K562 (cell line): ENCODE measurements at regions not wholly inside any gene's neighbourhood (a gene's known extent, or its start where the extent isn't known, plus 50 kb on each side); places are given as distances from the start of the nearest gene placed in this dataset.

Experiments used
- ATAC-seq: fragments of 200-7000 bp; cut with Tn5 transposase; 3 replicates; pipeline ENCODE4 v1.9.1; 2020; ENCODE audit warnings: moderate library complexity
- BruUV-seq: library from RNA; stranded (reverse); fragments of 400-500 nt; replicated peaks from 2 replicates; lab custom pipeline; 2021; lab: Mats Ljungman, UMichigan
- CTCF ChIA-PET: fragments of 300-600 bp; formaldehyde crosslinking; extraction: SDS; loops from one replicate; lab custom pipeline; 2021; ENCODE audit warnings: low intra/inter-chr PET ratio; lab: Yijun Ruan, JAX
- POLR2A ChIA-PET: fragments of 300-600, 350-650 bp; sonication (Branson Sonifier 250); formaldehyde crosslinking; extraction: SDS; loops from one replicate; lab custom pipeline; 2021; ENCODE audit warnings: antibody characterized with exemption, inconsistent platforms; lab: Yijun Ruan, JAX
- DNase-seq, 4 experiments: peaks; one replicate each; pipeline versions ENCODE4 v3.0.0 to v3.0.0-alpha.2; 2011 to 2018; ENCODE audit warnings: low spot score in 3 of 4, mixed read lengths in 3 of 4; ENCODE audit errors: extremely low read depth in 1 of 4
- FAIRE-seq: peaks from 2 replicates; lab custom pipeline; 2011; peaks lifted over from hg19 to GRCh38; lab: Jason Lieb, UNC
- H2AFZ ChIP-seq: 2 replicates; pipeline ENCODE4 v1.6.0; 2011; ENCODE audit warnings: low read depth, low read length, control low read depth, inconsistent platforms
- H3K27ac ChIP-seq: fragments of 200-600 bp; 3 replicates; pipeline ENCODE4 v1.8.0; 2011; ENCODE audit warnings: low read depth, mild to moderate bottlenecking, control low read depth, inconsistent platforms, low read length, moderate library complexity, mixed read lengths; ENCODE audit errors: extremely low read depth
- H3K27me3 ChIP-seq, 2 experiments: fragments of 300-600 bp in 1 of 2; 2 replicates in 1 of 2; 3 replicates in 1 of 2; pipeline versions ENCODE4 v1.6.0 to v1.8.0; 2011; ENCODE audit warnings: inconsistent platforms in 2 of 2, low read length in 2 of 2, mild to moderate bottlenecking in 1 of 2, mixed read lengths in 1 of 2, moderate library complexity in 1 of 2; ENCODE audit not compliant: control insufficient read depth in 2 of 2, insufficient read depth in 2 of 2
- H3K36me3 ChIP-seq: fragments of 300-600 bp; 3 replicates; pipeline ENCODE4 v1.8.0; 2011; ENCODE audit warnings: mild to moderate bottlenecking, low read length, inconsistent platforms; ENCODE audit not compliant: control insufficient read depth, insufficient read depth
- H3K4me1 ChIP-seq, 2 experiments: fragments of 200-600 bp in 1 of 2; replicated peaks in 1 of 2; 2 replicates in 1 of 2; 3 replicates in 1 of 2; pipeline versions ENCODE4 v1.5.1 to v1.8.0; 2011; ENCODE audit warnings: inconsistent platforms in 2 of 2, low read length in 2 of 2, mild to moderate bottlenecking in 1 of 2, mixed read lengths in 1 of 2, moderate library complexity in 1 of 2; ENCODE audit not compliant: control insufficient read depth in 2 of 2, insufficient read depth in 2 of 2
- H3K4me2 ChIP-seq: 2 replicates; pipeline ENCODE4 v1.6.1; 2011; ENCODE audit warnings: low read length, control low read depth, inconsistent platforms, mixed read lengths; ENCODE audit not compliant: insufficient read depth
- H3K4me3 ChIP-seq: fragments of 200-600 bp; sonication (generic), shearing (Covaris generic); 2 replicates; pipeline ENCODE4 v1.5.1; 2016; ENCODE audit warnings: control low read depth, inconsistent platforms
- H3K79me2 ChIP-seq: fragments of 200-600 bp; 3 replicates; pipeline ENCODE4 v1.8.0; 2011; ENCODE audit warnings: low read length, inconsistent platforms; ENCODE audit not compliant: control insufficient read depth, insufficient read depth
- H3K9ac ChIP-seq, 2 experiments: 2 replicates each; pipeline versions ENCODE4 v1.6.0 to v1.6.1; 2011; ENCODE audit warnings: low read depth in 2 of 2, low read length in 2 of 2, control low read depth in 1 of 2, inconsistent platforms in 1 of 2, mild to moderate bottlenecking in 1 of 2, mixed read lengths in 1 of 2; ENCODE audit not compliant: insufficient read depth in 1 of 2
- H3K9me1 ChIP-seq: one replicate; pipeline ENCODE4 v1.6.0; 2011; ENCODE audit warnings: inconsistent platforms, mild to moderate bottlenecking, low read length, moderate library complexity; ENCODE audit not compliant: control insufficient read depth, insufficient read depth
- H3K9me3 ChIP-seq: replicated peaks from 2 replicates; pipeline ENCODE4 v1.5.1; 2011; ENCODE audit warnings: low read depth, low read length, inconsistent platforms; ENCODE audit not compliant: control insufficient read depth, insufficient read depth
- H4K20me1 ChIP-seq: replicated peaks from 2 replicates; pipeline ENCODE4 v1.6.1; 2011; ENCODE audit warnings: low read length, inconsistent platforms, mixed read lengths; ENCODE audit not compliant: control insufficient read depth, insufficient read depth
- FOSL1 ChIP-seq: fragments of 200-800 bp; sonication (Bioruptor generic); conservative IDR thresholded peaks from 2 replicates; pipeline ENCODE4 v1.6.1; 2016; ENCODE audit warnings: missing genetic modification characterization, missing compliant biosample characterization
- FOXM1 ChIP-seq, 2 experiments: fragments of 450-650 bp in 1 of 2; sonication (generic) in 1 of 2; formaldehyde crosslinking in 1 of 2; IDR thresholded peaks; 2 replicates each; pipeline versions ENCODE4 v1.6.1 to v1.9.0; 2017 to 2022; ENCODE audit warnings: low read depth in 2 of 2, mild to moderate bottlenecking in 2 of 2, missing genetic modification reagents in 1 of 2, moderate library complexity in 1 of 2
- HMGN3 ChIP-seq: IDR thresholded peaks from 2 replicates; pipeline ENCODE4 v1.6.1; 2011; ENCODE audit warnings: borderline replicate concordance, low read depth, mild to moderate bottlenecking, mixed read lengths, low read length; ENCODE audit not compliant: insufficient read length; ENCODE audit errors: extremely low read depth
- NFIC ChIP-seq: fragments of 450-650 bp; IDR thresholded peaks from 2 replicates; pipeline ENCODE4 v1.6.1; 2017; ENCODE audit warnings: mild to moderate bottlenecking, inconsistent platforms
- NR4A1 ChIP-seq, 2 experiments: fragments of 250-450 bp in 1 of 2; fragments of 450-650 bp in 1 of 2; sonication (Bioruptor Pico) in 1 of 2; IDR thresholded peaks; 2 replicates each; pipeline versions ENCODE4 v1.4.0 to v1.6.1; 2016 to 2020; ENCODE audit warnings: mild to moderate bottlenecking in 2 of 2, missing compliant biosample characterization in 1 of 2, missing genetic modification characterization in 1 of 2, moderate library complexity in 1 of 2
- RAD21 ChIP-seq, 2 experiments: fragments of 250-450 bp in 1 of 2; fragments of 450-650 bp in 1 of 2; sonication (Bioruptor Pico) in 1 of 2; formaldehyde crosslinking in 1 of 2; IDR thresholded peaks in 1 of 2; conservative IDR thresholded peaks in 1 of 2; 2 replicates each; pipeline versions ENCODE4 v1.4.0 to v1.8.0; 2020 to 2022; ENCODE audit warnings: mild to moderate bottlenecking in 2 of 2, moderate library complexity in 1 of 2
- SMARCB1 ChIP-seq: IDR thresholded peaks from 2 replicates; pipeline ENCODE4 v1.6.1; 2011; ENCODE audit warnings: improper control_type of control experiment, low read depth; ENCODE audit not compliant: insufficient read length
- TBP ChIP-seq: optimal IDR thresholded peaks from 2 replicates; pipeline ENCODE3; 2011; ENCODE audit warnings: low read depth, low read length, improper control_type of control experiment
- WGBS: fragments of 100-300 bp; shearing (Covaris generic); methylation state at CpG from one replicate; pipeline ENCODE4 v1.1.6; 2016; ENCODE audit warnings: low coverage, mixed read lengths; ENCODE audit not compliant: insufficient coverage; ENCODE audit errors: missing lambda C conversion rate; 5-methylcytosine and 5-hydroxymethylcytosine counted together
- in situ Hi-C: fragments of 300-500 bp; cut with MboI; formaldehyde crosslinking; loops from 4 replicates; pipeline ENCODE4 v1.15.0; 2018; ENCODE audit warnings: inconsistent platforms, mixed read lengths
- intact Hi-C: fragments of 100-400 bp; cut with micrococcal nuclease; formaldehyde crosslinking; loops from 2 replicates; pipeline ENCODE4 v1.14.2; 2022
- TF ChIP-seq, protein P1 (sequence below): sonication (generic); formaldehyde crosslinking; IDR thresholded peaks from 2 replicates; pipeline ENCODE4 v1.8.0; 2022; ENCODE audit warnings: mild to moderate bottlenecking, missing genetic modification reagents
- TF ChIP-seq, protein P2 (sequence below): fragments of 250-450 bp; sonication (Bioruptor Pico); IDR thresholded peaks from 2 replicates; pipeline ENCODE4 v1.8.0; 2021; ENCODE audit warnings: mild to moderate bottlenecking, moderate library complexity

- ChIA-PET CTCF (no interaction called here), POLR2A (interaction anchor here (1.0 kb wide), 1 partner anchor 20 kb away, joined by 3 read pairs; no protein-coding TSS in a partner anchor)
- H3K79me2 ChIP-seq = no peaks in the 10 kb centered on the region
- H3K9me3 ChIP-seq = no peaks in the 10 kb centered on the region
- DNase-seq = no peak
- no peaks in the 10 kb centered on the region for H3K36me3 ChIP-seq
- no peak overlapping the region for H3K9ac ChIP-seq
- H2AFZ ChIP-seq = peak overlapping the region; percentile 56
- no peaks in the 10 kb centered on the region for H3K9me1 ChIP-seq
- WGBS = 57% methylated on average over 3 of the region's 3 CpGs
- no peak overlapping the region for H3K27ac ChIP-seq
- BruUV-seq = no TSS peak
- TF ChIP-seq HMGN3 (no peak), SMARCB1 (no peak), NFIC (no peak), NR4A1 (CRISPR knock-in tag; IDR thresholded peaks at IDR 0.05) (no peak), NR4A1 (tag; IDR thresholded peaks at IDR 0.05) (no peak), FOXM1 (IDR thresholded peaks at IDR 0.05; ENCODE audit: low read depth) (no peak), FOXM1 (CRISPR knock-in tag; IDR thresholded peaks at IDR 0.05; ENCODE audit: low read depth) (no peak), TBP (no peak), RAD21 (CRISPR knock-in tag; conservative IDR thresholded peaks at IDR 0.05 in 1 of 2, IDR thresholded peaks at IDR 0.05 in 1 of 2) (no peak), FOSL1 (tag) (no peak)
- TF ChIP-seq, protein P1, sequence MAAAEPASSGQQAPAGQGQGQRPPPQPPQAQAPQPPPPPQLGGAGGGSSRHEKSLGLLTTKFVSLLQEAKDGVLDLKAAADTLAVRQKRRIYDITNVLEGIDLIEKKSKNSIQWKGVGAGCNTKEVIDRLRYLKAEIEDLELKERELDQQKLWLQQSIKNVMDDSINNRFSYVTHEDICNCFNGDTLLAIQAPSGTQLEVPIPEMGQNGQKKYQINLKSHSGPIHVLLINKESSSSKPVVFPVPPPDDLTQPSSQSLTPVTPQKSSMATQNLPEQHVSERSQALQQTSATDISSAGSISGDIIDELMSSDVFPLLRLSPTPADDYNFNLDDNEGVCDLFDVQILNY (CRISPR knock-in tag) = no peak
- TF ChIP-seq, protein P2, sequence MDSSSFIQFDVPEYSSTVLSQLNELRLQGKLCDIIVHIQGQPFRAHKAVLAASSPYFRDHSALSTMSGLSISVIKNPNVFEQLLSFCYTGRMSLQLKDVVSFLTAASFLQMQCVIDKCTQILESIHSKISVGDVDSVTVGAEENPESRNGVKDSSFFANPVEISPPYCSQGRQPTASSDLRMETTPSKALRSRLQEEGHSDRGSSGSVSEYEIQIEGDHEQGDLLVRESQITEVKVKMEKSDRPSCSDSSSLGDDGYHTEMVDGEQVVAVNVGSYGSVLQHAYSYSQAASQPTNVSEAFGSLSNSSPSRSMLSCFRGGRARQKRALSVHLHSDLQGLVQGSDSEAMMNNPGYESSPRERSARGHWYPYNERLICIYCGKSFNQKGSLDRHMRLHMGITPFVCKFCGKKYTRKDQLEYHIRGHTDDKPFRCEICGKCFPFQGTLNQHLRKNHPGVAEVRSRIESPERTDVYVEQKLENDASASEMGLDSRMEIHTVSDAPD = no peak
- H4K20me1 ChIP-seq = no peaks in the 10 kb centered on the region
- no peak for FAIRE-seq
- no peaks in the 10 kb centered on the region for H3K27me3 ChIP-seq
- peaks cover 0 to 17% of the 10 kb centered on the region in 2 experiments; a peak in 3 of 5 replicates for H3K4me1 ChIP-seq
- intact Hi-C loops = no loop called here
- H3K4me2 ChIP-seq = no peak overlapping the region
- ATAC-seq = no peak
- in situ Hi-C loops = no loop called here
- H3K4me3 ChIP-seq = no peak overlapping the region
Measured at GRCh38 chr3:177426106-177426877, 229.0 kb upstream of the TBL1XR1 start.
